H1 (cell line): ENCODE measurements at regions not wholly inside any gene's neighbourhood (a gene's known extent, or its start where the extent isn't known, plus 50 kb on each side); places are given as distances from the start of the nearest gene placed in this dataset.

Experiments used
- CTCF ChIA-PET: fragments of 300-600 bp; sonication (Branson Sonifier 250); formaldehyde crosslinking; loops from one replicate; lab custom pipeline; 2021; ENCODE audit not compliant: partially characterized antibody; lab: Charles Lee
- POLR2A ChIA-PET: fragments of 300-600 bp; sonication (Branson Sonifier 250); formaldehyde crosslinking; loops from one replicate; lab custom pipeline; 2021; ENCODE audit warnings: inconsistent platforms; ENCODE audit not compliant: partially characterized antibody; lab: Charles Lee
- DNase-seq, 2 experiments: peaks; one replicate each; pipeline versions ENCODE4 v3.0.0 to v3.0.0-alpha.2; 2010 to 2022; ENCODE audit warnings: low spot score in 2 of 2, low read depth in 1 of 2, mixed read lengths in 1 of 2
- FAIRE-seq: peaks from 2 replicates; lab custom pipeline; 2011; peaks lifted over from hg19 to GRCh38; lab: Jason Lieb, UNC
- H2AFZ ChIP-seq: 2 replicates; pipeline ENCODE4 v1.8.1; 2012; ENCODE audit warnings: low read length, inconsistent platforms
- H2AK5ac ChIP-seq: 2 replicates; pipeline ENCODE4 v1.6.1; 2013; ENCODE audit warnings: low read depth, low read length
- H2BK120ac ChIP-seq: replicated peaks from 2 replicates; pipeline ENCODE3; 2013; ENCODE audit warnings: low read depth, low read length, inconsistent platforms
- H2BK12ac ChIP-seq: 2 replicates; pipeline ENCODE4 v1.6.1; 2013; ENCODE audit warnings: low read depth, low read length
- H2BK15ac ChIP-seq: 2 replicates; pipeline ENCODE4 v1.6.1; 2013; ENCODE audit warnings: low read length
- H2BK20ac ChIP-seq: 2 replicates; pipeline ENCODE4 v1.6.1; 2013; ENCODE audit warnings: low read length
- H2BK5ac ChIP-seq: 2 replicates; pipeline ENCODE4 v1.6.1; 2013; ENCODE audit warnings: low read depth, low read length
- H3K14ac ChIP-seq: 2 replicates; pipeline ENCODE4 v1.6.1; 2013; ENCODE audit warnings: inconsistent platforms; ENCODE audit not compliant: insufficient read length
- H3K18ac ChIP-seq: 2 replicates; pipeline ENCODE4 v1.6.1; 2013; ENCODE audit warnings: low read length; ENCODE audit errors: extremely low read depth
- H3K23ac ChIP-seq: 2 replicates; pipeline ENCODE4 v1.6.1; 2013; ENCODE audit warnings: inconsistent platforms; ENCODE audit not compliant: insufficient read length
- H3K23me2 ChIP-seq: 2 replicates; pipeline ENCODE4 v1.6.1; 2013; ENCODE audit warnings: low read depth, low read length
- H3K27ac ChIP-seq: 2 replicates; pipeline ENCODE4 v1.6.1; 2011; ENCODE audit warnings: low read depth, low read length, inconsistent platforms
- H3K27me3 ChIP-seq, 4 experiments: replicated peaks in 1 of 4; 1 replicate in 1 of 4; 2 replicates in 3 of 4; pipeline versions ENCODE4 v1.6.1 to v1.8.1; 2011 to 2013; ENCODE audit warnings: low read length in 3 of 4, mild to moderate bottlenecking in 3 of 4, inconsistent platforms in 2 of 4, mixed read lengths in 2 of 4, moderate library complexity in 1 of 4; ENCODE audit not compliant: control insufficient read depth in 3 of 4, insufficient read depth in 3 of 4; ENCODE audit errors: extremely low read depth in 1 of 4
- H3K36me3 ChIP-seq, 4 experiments: 2 replicates each; pipeline versions ENCODE4 v1.6.1 to v1.8.1; 2011 to 2013; ENCODE audit warnings: mild to moderate bottlenecking in 4 of 4, low read length in 3 of 4, moderate library complexity in 2 of 4, control low read depth in 1 of 4, inconsistent platforms in 1 of 4; ENCODE audit not compliant: insufficient read depth in 4 of 4, control insufficient read depth in 2 of 4
- H3K4ac ChIP-seq: replicated peaks from 2 replicates; pipeline ENCODE3; 2013; ENCODE audit warnings: low read length, low read depth, mixed read lengths, inconsistent platforms; ENCODE audit not compliant: insufficient read length
- H3K4me1 ChIP-seq, 4 experiments: replicated peaks in 1 of 4; 1 replicate in 1 of 4; 2 replicates in 3 of 4; pipeline versions ENCODE4 v1.6.1 to v1.8.1; 2011 to 2013; ENCODE audit warnings: low read length in 3 of 4, inconsistent platforms in 2 of 4, mixed read lengths in 1 of 4; ENCODE audit not compliant: insufficient read depth in 4 of 4, control insufficient read depth in 3 of 4
- H3K4me2 ChIP-seq, 2 experiments: 2 replicates each; pipeline versions ENCODE4 v1.6.1 to v1.8.1; 2011 to 2013; ENCODE audit warnings: low read depth in 2 of 2, low read length in 2 of 2, control low read depth in 1 of 2, inconsistent platforms in 1 of 2, mild to moderate bottlenecking in 1 of 2; ENCODE audit not compliant: insufficient read depth in 1 of 2
- H3K4me3 ChIP-seq, 4 experiments: fragments of 200-600, 300-600 bp in 1 of 4; sonication (generic), shearing (Covaris generic), sonication (Bioruptor Twin) in 1 of 4; 2 replicates each; pipeline versions ENCODE4 v1.5.1 to v1.8.1; 2011 to 2016; ENCODE audit warnings: low read length in 4 of 4, low read depth in 3 of 4, control low read depth in 2 of 4, inconsistent platforms in 2 of 4, mild to moderate bottlenecking in 2 of 4, mixed read lengths in 1 of 4, moderate library complexity in 1 of 4; ENCODE audit not compliant: insufficient read depth in 2 of 4; ENCODE audit errors: extremely low read depth in 1 of 4
- H3K56ac ChIP-seq: replicated peaks from 2 replicates; pipeline ENCODE3; 2013; ENCODE audit warnings: low read depth, mild to moderate bottlenecking, mixed read lengths, low read length, inconsistent platforms; ENCODE audit not compliant: insufficient read length
- H3K79me1 ChIP-seq: 2 replicates; pipeline ENCODE4 v1.6.1; 2013; ENCODE audit warnings: low read depth, low read length, control low read depth
- H3K79me2 ChIP-seq, 2 experiments: 2 replicates each; pipeline versions ENCODE4 v1.6.1 to v1.8.1; 2012 to 2013; ENCODE audit warnings: low read length in 2 of 2, mild to moderate bottlenecking in 2 of 2, inconsistent platforms in 1 of 2; ENCODE audit not compliant: insufficient read depth in 2 of 2, control insufficient read depth in 1 of 2
- H3K9ac ChIP-seq, 4 experiments: replicated peaks in 1 of 4; 1 replicate in 1 of 4; 2 replicates in 3 of 4; pipeline versions ENCODE4 v1.6.1 to v1.8.1; 2011 to 2013; ENCODE audit warnings: low read depth in 3 of 4, low read length in 3 of 4, control low read depth in 2 of 4, mild to moderate bottlenecking in 2 of 4, moderate library complexity in 2 of 4, inconsistent platforms in 1 of 4; ENCODE audit errors: extremely low read depth in 1 of 4
- H3K9me3 ChIP-seq, 2 experiments: 2 replicates each; pipeline versions ENCODE4 v1.6.1 to v1.8.1; 2012 to 2013; ENCODE audit warnings: mild to moderate bottlenecking in 2 of 2, moderate library complexity in 2 of 2, control low read depth in 1 of 2, inconsistent platforms in 1 of 2, low read depth in 1 of 2, low read length in 1 of 2, mixed read lengths in 1 of 2; ENCODE audit not compliant: insufficient read depth in 2 of 2
- H4K20me1 ChIP-seq, 2 experiments: replicated peaks in 1 of 2; 2 replicates each; pipeline versions ENCODE3 to v1.8.1; 2011 to 2013; ENCODE audit warnings: inconsistent platforms in 2 of 2, low read length in 2 of 2, mild to moderate bottlenecking in 1 of 2; ENCODE audit not compliant: insufficient read depth in 2 of 2, control insufficient read depth in 1 of 2
- H4K5ac ChIP-seq: 2 replicates; pipeline ENCODE4 v1.6.1; 2013; ENCODE audit warnings: low read length, low read depth, mixed read lengths, inconsistent platforms; ENCODE audit not compliant: insufficient read length
- H4K8ac ChIP-seq: 2 replicates; pipeline ENCODE4 v1.8.0; 2013; ENCODE audit warnings: mild to moderate bottlenecking, moderate library complexity, low read length, inconsistent platforms; ENCODE audit not compliant: insufficient read depth; ENCODE audit errors: extremely low read depth
- H4K91ac ChIP-seq: replicated peaks from 2 replicates; pipeline ENCODE3; 2013; ENCODE audit warnings: low read length, mixed read lengths, inconsistent platforms; ENCODE audit not compliant: insufficient read length
- CEBPB ChIP-seq: IDR thresholded peaks from 2 replicates; pipeline ENCODE4 v1.6.1; 2012; ENCODE audit warnings: low read depth, low read length
- CREB1 ChIP-seq: IDR thresholded peaks from 2 replicates; pipeline ENCODE4 v1.6.1; 2012; ENCODE audit warnings: inconsistent platforms
- CTBP2 ChIP-seq: IDR thresholded peaks from 2 replicates; pipeline ENCODE4 v1.7.0; 2011; ENCODE audit warnings: borderline replicate concordance, mild to moderate bottlenecking, moderate library complexity, mixed read lengths, low read length; ENCODE audit not compliant: insufficient read depth, insufficient read length
- NANOG ChIP-seq: IDR thresholded peaks from 2 replicates; pipeline ENCODE4 v1.6.1; 2011; ENCODE audit warnings: low read length, low read depth, mild to moderate bottlenecking, inconsistent platforms; ENCODE audit not compliant: insufficient read depth, poor library complexity, severe bottlenecking
- SAP30 ChIP-seq: fragments of 300-600 bp; sonication (generic); IDR thresholded peaks from 2 replicates; pipeline ENCODE4 v1.7.1; 2012; ENCODE audit warnings: low read length, moderate library complexity, mild to moderate bottlenecking, inconsistent platforms; ENCODE audit not compliant: insufficient read depth, insufficient replicate concordance
- SIN3A ChIP-seq, 2 experiments: IDR thresholded peaks in 1 of 2; conservative IDR thresholded peaks in 1 of 2; 2 replicates each; pipeline ENCODE4 v1.6.1; 2011 to 2012; ENCODE audit warnings: low read length in 2 of 2, improper control_type of control experiment in 1 of 2, low read depth in 1 of 2, mild to moderate bottlenecking in 1 of 2
- SP2 ChIP-seq: IDR thresholded peaks from 2 replicates; pipeline ENCODE4 v1.6.1; 2012; ENCODE audit warnings: mild to moderate bottlenecking, low read length, inconsistent platforms
- SP4 ChIP-seq: IDR thresholded peaks from 2 replicates; pipeline ENCODE4 v1.6.1; 2012; ENCODE audit warnings: low read length, inconsistent platforms
- TBP ChIP-seq: IDR thresholded peaks from 2 replicates; pipeline ENCODE4 v1.6.1; 2011; ENCODE audit warnings: low read depth, low read length, improper control_type of control experiment
- TCF12 ChIP-seq: IDR thresholded peaks from 2 replicates; pipeline ENCODE4 v1.6.1; 2011; ENCODE audit warnings: low read depth, mild to moderate bottlenecking, low read length
- TEAD4 ChIP-seq: IDR thresholded peaks from 2 replicates; pipeline ENCODE4 v1.6.1; 2012; ENCODE audit warnings: low read depth, low read length, inconsistent platforms, mixed read lengths
- WGBS, 2 experiments: shearing (Covaris generic) in 1 of 2; methylation state at CpG; one replicate each; pipeline versions ENCODE4 v1.1.6 to v1.1.7; 2013 to 2015; ENCODE audit warnings: low lambda C conversion rate in 2 of 2, mixed read lengths in 2 of 2, inconsistent platforms in 1 of 2, low coverage in 1 of 2, missing lambda C conversion rate in 1 of 2; ENCODE audit not compliant: insufficient replicate concordance in 2 of 2, insufficient coverage in 1 of 2, insufficient read length in 1 of 2; ENCODE audit errors: extremely low coverage in 1 of 2, missing lambda C conversion rate in 1 of 2; 5-methylcytosine and 5-hydroxymethylcytosine counted together
- TF ChIP-seq, protein P1 (sequence below), 3 experiments: IDR thresholded peaks; 1 replicate in 2 of 3; 2 replicates in 1 of 3; pipeline versions ENCODE4 v1.5.1 to v1.6.1; 2011; ENCODE audit warnings: low read length in 3 of 3, mild to moderate bottlenecking in 3 of 3, inconsistent platforms in 2 of 3, low read depth in 1 of 3, moderate library complexity in 1 of 3; ENCODE audit not compliant: insufficient read depth in 1 of 3; ENCODE audit errors: control extremely low read depth in 1 of 3

DNA sequence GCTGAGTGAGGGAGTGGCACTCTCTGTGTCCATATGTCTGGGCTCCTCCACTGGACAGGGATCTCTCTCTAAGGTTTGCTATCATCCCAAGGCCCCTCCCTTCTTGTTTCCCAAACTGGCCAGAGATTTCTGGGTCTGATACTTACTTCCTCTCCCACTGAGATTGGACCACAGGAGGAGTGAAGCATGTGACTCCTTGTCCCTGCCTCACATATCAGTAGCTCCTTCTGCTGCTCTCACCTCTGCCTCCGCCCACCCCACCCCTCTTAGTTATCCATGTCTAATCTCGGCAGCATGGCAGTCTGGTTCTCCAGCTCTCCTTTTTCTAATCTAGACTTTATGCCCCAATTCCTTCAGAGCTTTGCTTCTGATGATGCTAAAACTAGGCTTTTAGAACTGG is 223.1 kb downstream of the RPLP1 start:
- Histone ChIP-seq H4K20me1 (no peaks in the 10 kb centered on the region), H2BK15ac (no peak overlapping the region), H2BK5ac (no peak overlapping the region), H3K9ac (no peak overlapping the region), H4K8ac (no peak overlapping the region), H3K79me2 (no peaks in the 10 kb centered on the region), H3K36me3 (no peaks in the 10 kb centered on the region), H3K9me3 (no peaks in the 10 kb centered on the region), H3K23ac (no peak overlapping the region), H3K27ac (no peak overlapping the region), H3K4me3 (no peak overlapping the region), H4K91ac (no peak overlapping the region), H3K4me2 (no peak overlapping the region), H4K5ac (no peak overlapping the region), H2AK5ac (no peak overlapping the region), H2BK12ac (no peak overlapping the region), H3K4ac (no peak overlapping the region), H2BK20ac (no peak overlapping the region), H3K56ac (no peak overlapping the region), H3K27me3 (no peaks in the 10 kb centered on the region), H3K23me2 (no peaks in the 10 kb centered on the region), H2BK120ac (no peak overlapping the region), H3K4me1 (no peaks in the 10 kb centered on the region; a peak in 1 of 7 replicates), H3K18ac (no peak overlapping the region), H3K79me1 (no peaks in the 10 kb centered on the region), H2AFZ (no peak overlapping the region), H3K14ac (no peak overlapping the region)
- FAIRE-seq (no peak), DNase-seq (no peak)
- TF ChIP-seq, protein P1, sequence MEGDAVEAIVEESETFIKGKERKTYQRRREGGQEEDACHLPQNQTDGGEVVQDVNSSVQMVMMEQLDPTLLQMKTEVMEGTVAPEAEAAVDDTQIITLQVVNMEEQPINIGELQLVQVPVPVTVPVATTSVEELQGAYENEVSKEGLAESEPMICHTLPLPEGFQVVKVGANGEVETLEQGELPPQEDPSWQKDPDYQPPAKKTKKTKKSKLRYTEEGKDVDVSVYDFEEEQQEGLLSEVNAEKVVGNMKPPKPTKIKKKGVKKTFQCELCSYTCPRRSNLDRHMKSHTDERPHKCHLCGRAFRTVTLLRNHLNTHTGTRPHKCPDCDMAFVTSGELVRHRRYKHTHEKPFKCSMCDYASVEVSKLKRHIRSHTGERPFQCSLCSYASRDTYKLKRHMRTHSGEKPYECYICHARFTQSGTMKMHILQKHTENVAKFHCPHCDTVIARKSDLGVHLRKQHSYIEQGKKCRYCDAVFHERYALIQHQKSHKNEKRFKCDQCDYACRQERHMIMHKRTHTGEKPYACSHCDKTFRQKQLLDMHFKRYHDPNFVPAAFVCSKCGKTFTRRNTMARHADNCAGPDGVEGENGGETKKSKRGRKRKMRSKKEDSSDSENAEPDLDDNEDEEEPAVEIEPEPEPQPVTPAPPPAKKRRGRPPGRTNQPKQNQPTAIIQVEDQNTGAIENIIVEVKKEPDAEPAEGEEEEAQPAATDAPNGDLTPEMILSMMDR (IDR thresholded peaks at IDR 0.05; ENCODE audit: control extremely low read depth in 1 of 3, insufficient read depth in 1 of 3, low read depth in 1 of 3, low read length in 3 of 3): no peak
- TF ChIP-seq TCF12 (no peak), CREB1 (no peak), SP4 (no peak), SIN3A (conservative IDR thresholded peaks at IDR 0.05 in 1 of 2, IDR thresholded peaks at IDR 0.05 in 1 of 2; ENCODE audit: low read depth in 1 of 2, low read length in 2 of 2) (no peak), TBP (no peak), CEBPB (no peak), TEAD4 (no peak), NANOG (no peak), SP2 (no peak), CTBP2 (no peak), SAP30 (no peak)
- CTCF ChIA-PET: interaction anchor here (1.0 kb wide), 1 partner anchor 11 kb away, joined by 4 read pairs; no protein-coding TSS in a partner anchor
- WGBS, 2 experiments: 93% methylated on average over 2 of the region's 2 CpGs; no CpG with 5 or more reads in 1 of the 2 experiments
- POLR2A ChIA-PET: interaction anchor here (0.8 kb wide), 1 partner anchor 11 kb away, joined by 3 read pairs; no protein-coding TSS in a partner anchor
